H1 (cell line): ENCODE measurements at regions not wholly inside any gene's neighbourhood (a gene's known extent, or its start where the extent isn't known, plus 50 kb on each side); places are given as distances from the start of the nearest gene placed in this dataset.

ENCODE experiments used
- CTCF ChIA-PET: fragments of 300-600 bp; sonication (Branson Sonifier 250); formaldehyde crosslinking; loops from one replicate; lab custom pipeline; 2021; ENCODE audit not compliant: partially characterized antibody; lab: Charles Lee
- POLR2A ChIA-PET: fragments of 300-600 bp; sonication (Branson Sonifier 250); formaldehyde crosslinking; loops from one replicate; lab custom pipeline; 2021; ENCODE audit warnings: inconsistent platforms; ENCODE audit not compliant: partially characterized antibody; lab: Charles Lee
- DNase-seq, 2 experiments: peaks; one replicate each; pipeline versions ENCODE4 v3.0.0 to v3.0.0-alpha.2; 2010 to 2022; ENCODE audit warnings: low spot score in 2 of 2, low read depth in 1 of 2, mixed read lengths in 1 of 2
- FAIRE-seq: peaks from 2 replicates; lab custom pipeline; 2011; peaks lifted over from hg19 to GRCh38; lab: Jason Lieb, UNC
- H2AFZ ChIP-seq: 2 replicates; pipeline ENCODE4 v1.8.1; 2012; ENCODE audit warnings: low read length, inconsistent platforms
- H2AK5ac ChIP-seq: 2 replicates; pipeline ENCODE4 v1.6.1; 2013; ENCODE audit warnings: low read depth, low read length
- H2BK120ac ChIP-seq: replicated peaks from 2 replicates; pipeline ENCODE3; 2013; ENCODE audit warnings: low read depth, low read length, inconsistent platforms
- H2BK12ac ChIP-seq: 2 replicates; pipeline ENCODE4 v1.6.1; 2013; ENCODE audit warnings: low read depth, low read length
- H2BK15ac ChIP-seq: 2 replicates; pipeline ENCODE4 v1.6.1; 2013; ENCODE audit warnings: low read length
- H2BK20ac ChIP-seq: 2 replicates; pipeline ENCODE4 v1.6.1; 2013; ENCODE audit warnings: low read length
- H2BK5ac ChIP-seq: 2 replicates; pipeline ENCODE4 v1.6.1; 2013; ENCODE audit warnings: low read depth, low read length
- H3K14ac ChIP-seq: 2 replicates; pipeline ENCODE4 v1.6.1; 2013; ENCODE audit warnings: inconsistent platforms; ENCODE audit not compliant: insufficient read length
- H3K18ac ChIP-seq: 2 replicates; pipeline ENCODE4 v1.6.1; 2013; ENCODE audit warnings: low read length; ENCODE audit errors: extremely low read depth
- H3K23ac ChIP-seq: 2 replicates; pipeline ENCODE4 v1.6.1; 2013; ENCODE audit warnings: inconsistent platforms; ENCODE audit not compliant: insufficient read length
- H3K23me2 ChIP-seq: 2 replicates; pipeline ENCODE4 v1.6.1; 2013; ENCODE audit warnings: low read depth, low read length
- H3K27ac ChIP-seq: 2 replicates; pipeline ENCODE4 v1.6.1; 2011; ENCODE audit warnings: low read depth, low read length, inconsistent platforms
- H3K27me3 ChIP-seq, 4 experiments: replicated peaks in 1 of 4; 1 replicate in 1 of 4; 2 replicates in 3 of 4; pipeline versions ENCODE4 v1.6.1 to v1.8.1; 2011 to 2013; ENCODE audit warnings: low read length in 3 of 4, mild to moderate bottlenecking in 3 of 4, inconsistent platforms in 2 of 4, mixed read lengths in 2 of 4, moderate library complexity in 1 of 4; ENCODE audit not compliant: control insufficient read depth in 3 of 4, insufficient read depth in 3 of 4; ENCODE audit errors: extremely low read depth in 1 of 4
- H3K36me3 ChIP-seq, 4 experiments: 2 replicates each; pipeline versions ENCODE4 v1.6.1 to v1.8.1; 2011 to 2013; ENCODE audit warnings: mild to moderate bottlenecking in 4 of 4, low read length in 3 of 4, moderate library complexity in 2 of 4, control low read depth in 1 of 4, inconsistent platforms in 1 of 4; ENCODE audit not compliant: insufficient read depth in 4 of 4, control insufficient read depth in 2 of 4
- H3K4ac ChIP-seq: replicated peaks from 2 replicates; pipeline ENCODE3; 2013; ENCODE audit warnings: low read length, low read depth, mixed read lengths, inconsistent platforms; ENCODE audit not compliant: insufficient read length
- H3K4me1 ChIP-seq, 4 experiments: replicated peaks in 1 of 4; 1 replicate in 1 of 4; 2 replicates in 3 of 4; pipeline versions ENCODE4 v1.6.1 to v1.8.1; 2011 to 2013; ENCODE audit warnings: low read length in 3 of 4, inconsistent platforms in 2 of 4, mixed read lengths in 1 of 4; ENCODE audit not compliant: insufficient read depth in 4 of 4, control insufficient read depth in 3 of 4
- H3K4me2 ChIP-seq, 2 experiments: 2 replicates each; pipeline versions ENCODE4 v1.6.1 to v1.8.1; 2011 to 2013; ENCODE audit warnings: low read depth in 2 of 2, low read length in 2 of 2, control low read depth in 1 of 2, inconsistent platforms in 1 of 2, mild to moderate bottlenecking in 1 of 2; ENCODE audit not compliant: insufficient read depth in 1 of 2
- H3K4me3 ChIP-seq, 4 experiments: fragments of 200-600, 300-600 bp in 1 of 4; sonication (generic), shearing (Covaris generic), sonication (Bioruptor Twin) in 1 of 4; 2 replicates each; pipeline versions ENCODE4 v1.5.1 to v1.8.1; 2011 to 2016; ENCODE audit warnings: low read length in 4 of 4, low read depth in 3 of 4, control low read depth in 2 of 4, inconsistent platforms in 2 of 4, mild to moderate bottlenecking in 2 of 4, mixed read lengths in 1 of 4, moderate library complexity in 1 of 4; ENCODE audit not compliant: insufficient read depth in 2 of 4; ENCODE audit errors: extremely low read depth in 1 of 4
- H3K56ac ChIP-seq: replicated peaks from 2 replicates; pipeline ENCODE3; 2013; ENCODE audit warnings: low read depth, mild to moderate bottlenecking, mixed read lengths, low read length, inconsistent platforms; ENCODE audit not compliant: insufficient read length
- H3K79me1 ChIP-seq: 2 replicates; pipeline ENCODE4 v1.6.1; 2013; ENCODE audit warnings: low read depth, low read length, control low read depth
- H3K79me2 ChIP-seq, 2 experiments: 2 replicates each; pipeline versions ENCODE4 v1.6.1 to v1.8.1; 2012 to 2013; ENCODE audit warnings: low read length in 2 of 2, mild to moderate bottlenecking in 2 of 2, inconsistent platforms in 1 of 2; ENCODE audit not compliant: insufficient read depth in 2 of 2, control insufficient read depth in 1 of 2
- H3K9ac ChIP-seq, 4 experiments: replicated peaks in 1 of 4; 1 replicate in 1 of 4; 2 replicates in 3 of 4; pipeline versions ENCODE4 v1.6.1 to v1.8.1; 2011 to 2013; ENCODE audit warnings: low read depth in 3 of 4, low read length in 3 of 4, control low read depth in 2 of 4, mild to moderate bottlenecking in 2 of 4, moderate library complexity in 2 of 4, inconsistent platforms in 1 of 4; ENCODE audit errors: extremely low read depth in 1 of 4
- H3K9me3 ChIP-seq, 2 experiments: 2 replicates each; pipeline versions ENCODE4 v1.6.1 to v1.8.1; 2012 to 2013; ENCODE audit warnings: mild to moderate bottlenecking in 2 of 2, moderate library complexity in 2 of 2, control low read depth in 1 of 2, inconsistent platforms in 1 of 2, low read depth in 1 of 2, low read length in 1 of 2, mixed read lengths in 1 of 2; ENCODE audit not compliant: insufficient read depth in 2 of 2
- H4K20me1 ChIP-seq, 2 experiments: replicated peaks in 1 of 2; 2 replicates each; pipeline versions ENCODE3 to v1.8.1; 2011 to 2013; ENCODE audit warnings: inconsistent platforms in 2 of 2, low read length in 2 of 2, mild to moderate bottlenecking in 1 of 2; ENCODE audit not compliant: insufficient read depth in 2 of 2, control insufficient read depth in 1 of 2
- H4K5ac ChIP-seq: 2 replicates; pipeline ENCODE4 v1.6.1; 2013; ENCODE audit warnings: low read length, low read depth, mixed read lengths, inconsistent platforms; ENCODE audit not compliant: insufficient read length
- H4K8ac ChIP-seq: 2 replicates; pipeline ENCODE4 v1.8.0; 2013; ENCODE audit warnings: mild to moderate bottlenecking, moderate library complexity, low read length, inconsistent platforms; ENCODE audit not compliant: insufficient read depth; ENCODE audit errors: extremely low read depth
- H4K91ac ChIP-seq: replicated peaks from 2 replicates; pipeline ENCODE3; 2013; ENCODE audit warnings: low read length, mixed read lengths, inconsistent platforms; ENCODE audit not compliant: insufficient read length
- CTCF ChIP-seq, 3 experiments: IDR thresholded peaks; 1 replicate in 2 of 3; 2 replicates in 1 of 3; pipeline versions ENCODE4 v1.5.1 to v1.6.1; 2011; ENCODE audit warnings: low read length in 3 of 3, mild to moderate bottlenecking in 3 of 3, inconsistent platforms in 2 of 3, low read depth in 1 of 3, moderate library complexity in 1 of 3; ENCODE audit not compliant: insufficient read depth in 1 of 3; ENCODE audit errors: control extremely low read depth in 1 of 3
- EZH2 ChIP-seq: fragments of 200-600 bp; sonication (generic); IDR thresholded peaks from 2 replicates; pipeline ENCODE4 v1.7.1; 2012; ENCODE audit warnings: low read depth, mild to moderate bottlenecking, moderate library complexity, low read length, inconsistent platforms; ENCODE audit not compliant: severe bottlenecking
- RAD21 ChIP-seq, 2 experiments: IDR thresholded peaks in 1 of 2; conservative IDR thresholded peaks in 1 of 2; 2 replicates each; pipeline ENCODE4 v1.6.1; 2011; ENCODE audit warnings: low read depth in 2 of 2, low read length in 2 of 2, improper control_type of control experiment in 1 of 2, inconsistent platforms in 1 of 2, mild to moderate bottlenecking in 1 of 2, moderate library complexity in 1 of 2
- RNF2 ChIP-seq: fragments of 200-900, 300-1000 bp; sonication (generic); IDR thresholded peaks from 2 replicates; pipeline ENCODE4 v1.7.1; 2016; ENCODE audit warnings: borderline replicate concordance, low read depth, mild to moderate bottlenecking, antibody characterized with exemption, low read length; ENCODE audit not compliant: poor library complexity, severe bottlenecking; ENCODE audit errors: missing control alignments
- WGBS, 2 experiments: shearing (Covaris generic) in 1 of 2; methylation state at CpG; one replicate each; pipeline versions ENCODE4 v1.1.6 to v1.1.7; 2013 to 2015; ENCODE audit warnings: low lambda C conversion rate in 2 of 2, mixed read lengths in 2 of 2, inconsistent platforms in 1 of 2, low coverage in 1 of 2, missing lambda C conversion rate in 1 of 2; ENCODE audit not compliant: insufficient replicate concordance in 2 of 2, insufficient coverage in 1 of 2, insufficient read length in 1 of 2; ENCODE audit errors: extremely low coverage in 1 of 2, missing lambda C conversion rate in 1 of 2; 5-methylcytosine and 5-hydroxymethylcytosine counted together

DNA sequence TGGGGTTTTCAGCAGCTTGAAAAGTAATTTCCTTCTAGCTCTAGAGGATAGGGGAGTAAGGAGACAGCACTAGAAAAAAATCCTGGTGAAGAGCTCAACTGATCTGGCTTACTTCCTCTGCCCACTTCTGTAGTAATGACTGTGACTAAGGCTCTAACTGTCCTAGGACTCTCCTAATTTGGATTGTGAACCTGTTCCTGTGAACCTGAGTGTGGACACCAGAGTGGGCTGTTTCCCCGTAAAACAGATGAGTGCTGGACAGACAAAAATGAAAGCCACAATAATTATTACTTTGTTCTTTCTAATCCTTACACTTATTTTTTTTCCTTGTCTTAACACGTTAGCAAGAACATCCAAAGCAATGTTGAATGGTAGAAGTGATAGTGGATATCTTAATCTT lies 154.1 kb downstream of the AASDHPPT start:
- DNase-seq: no peak

More for the DNA sequence above, 154.1 kb downstream of the AASDHPPT start:
- Histone ChIP-seq H2BK12ac (no peak overlapping the region), H3K23me2 (no peaks in the 10 kb centered on the region), H3K4me2 (no peak overlapping the region), H2AFZ (no peak overlapping the region), H3K4me3 (no peak overlapping the region), H2BK20ac (no peak overlapping the region), H4K5ac (no peak overlapping the region), H4K20me1 (no peaks in the 10 kb centered on the region), H2AK5ac (no peak overlapping the region), H3K79me1 (no peaks in the 10 kb centered on the region), H3K36me3 (no peaks in the 10 kb centered on the region), H3K4me1 (no peaks in the 10 kb centered on the region), H4K91ac (no peak overlapping the region), H3K27me3 (no peaks in the 10 kb centered on the region), H3K23ac (no peak overlapping the region), H3K79me2 (no peaks in the 10 kb centered on the region), H2BK120ac (no peak overlapping the region), H3K4ac (no peak overlapping the region), H3K9me3 (no peaks in the 10 kb centered on the region), H3K18ac (no peak overlapping the region), H4K8ac (no peak overlapping the region), H3K9ac (no peak overlapping the region), H2BK15ac (no peak overlapping the region), H2BK5ac (no peak overlapping the region), H3K14ac (no peak overlapping the region), H3K27ac (no peak overlapping the region), H3K56ac (no peak overlapping the region)
- FAIRE-seq: no peak
- WGBS, 2 experiments: 91% methylated on average over 2 of the region's 2 CpGs; no CpG with 5 or more reads in 1 of the 2 experiments
- ChIA-PET CTCF (interaction anchor here (0.7 to 0.8 kb wide), 2 partner anchors 313 to 435 kb away, joined by 3 to 4 read pairs; no protein-coding TSS in a partner anchor), POLR2A (no interaction called here)
- TF ChIP-seq RNF2: no peak
- peak in 2 of 3 experiments; percentile 20 to 21; a peak in 2 of 4 replicates for TF ChIP-seq CTCF (IDR thresholded peaks at IDR 0.05; ENCODE audit: control extremely low read depth in 1 of 3, insufficient read depth in 1 of 3, low read depth in 1 of 3, low read length in 3 of 3)
- peak; percentile 60 for TF ChIP-seq RAD21 (IDR thresholded peaks at IDR 0.05 in 1 of 2, conservative IDR thresholded peaks at IDR 0.05 in 1 of 2; ENCODE audit: low read depth in 2 of 2, low read length in 2 of 2)
- TF ChIP-seq EZH2: no peak
